SK-N-MC (cell line): ENCODE measurements at regions not wholly inside any gene's neighbourhood (a gene's known extent, or its start where the extent isn't known, plus 50 kb on each side); places are given as distances from the start of the nearest gene placed in this dataset.

Source experiments
- DNase-seq: peaks from one replicate; pipeline ENCODE4 v3.0.0-alpha.2; 2011; ENCODE audit warnings: low read depth, low spot score
- H3K27ac ChIP-seq: fragments of 200-600 bp; sonication (generic); 2 replicates; pipeline ENCODE4 v1.5.1; 2016; ENCODE audit warnings: mixed run types
- H3K36me3 ChIP-seq: fragments of 200-600 bp; sonication (generic); 2 replicates; pipeline ENCODE4 v1.6.1; 2017; ENCODE audit warnings: antibody characterized with exemption, low read length, mixed read lengths; ENCODE audit not compliant: insufficient read depth
- H3K4me3 ChIP-seq: fragments of 200-600 bp; sonication (generic); 2 replicates; pipeline ENCODE4 v1.5.1; 2016
- H3K9ac ChIP-seq: fragments of 200-600 bp; sonication (generic); 2 replicates; pipeline ENCODE4 v1.8.0; 2017; ENCODE audit warnings: mixed run types, mixed read lengths; ENCODE audit not compliant: insufficient read length
- H3K9me3 ChIP-seq: fragments of 200-600 bp; sonication (generic); 2 replicates; pipeline ENCODE4 v1.6.1; 2017; ENCODE audit warnings: low read depth, mild to moderate bottlenecking, antibody characterized with exemption, low read length, moderate library complexity, mixed read lengths
- EZH2 ChIP-seq: fragments of 200-600 bp; sonication (generic); IDR thresholded peaks from one replicate; pipeline ENCODE4 v1.6.1; 2017; ENCODE audit warnings: antibody characterized with exemption
- FOXP2 ChIP-seq: optimal IDR thresholded peaks from 2 replicates; pipeline ENCODE3; 2011; ENCODE audit warnings: mild to moderate bottlenecking, moderate library complexity; ENCODE audit not compliant: insufficient read depth; ENCODE audit errors: extremely low read length, control extremely low read depth
- POLR2AphosphoS5 ChIP-seq: IDR thresholded peaks from 2 replicates; pipeline ENCODE4 v1.6.1; 2012; ENCODE audit warnings: mild to moderate bottlenecking, low read depth, low read length, borderline replicate concordance

GRCh38 chr21:35674895-35675470, 385.3 kb downstream of the SETD4 start:
- no peak for TF ChIP-seq FOXP2
- H3K9ac ChIP-seq = no peak overlapping the region
- no peak for DNase-seq
- H3K4me3 ChIP-seq = no peak overlapping the region
- no peaks in the 10 kb centered on the region for H3K9me3 ChIP-seq
- no peaks in the 10 kb centered on the region for H3K36me3 ChIP-seq
- H3K27ac ChIP-seq = no peak overlapping the region

DNA sequence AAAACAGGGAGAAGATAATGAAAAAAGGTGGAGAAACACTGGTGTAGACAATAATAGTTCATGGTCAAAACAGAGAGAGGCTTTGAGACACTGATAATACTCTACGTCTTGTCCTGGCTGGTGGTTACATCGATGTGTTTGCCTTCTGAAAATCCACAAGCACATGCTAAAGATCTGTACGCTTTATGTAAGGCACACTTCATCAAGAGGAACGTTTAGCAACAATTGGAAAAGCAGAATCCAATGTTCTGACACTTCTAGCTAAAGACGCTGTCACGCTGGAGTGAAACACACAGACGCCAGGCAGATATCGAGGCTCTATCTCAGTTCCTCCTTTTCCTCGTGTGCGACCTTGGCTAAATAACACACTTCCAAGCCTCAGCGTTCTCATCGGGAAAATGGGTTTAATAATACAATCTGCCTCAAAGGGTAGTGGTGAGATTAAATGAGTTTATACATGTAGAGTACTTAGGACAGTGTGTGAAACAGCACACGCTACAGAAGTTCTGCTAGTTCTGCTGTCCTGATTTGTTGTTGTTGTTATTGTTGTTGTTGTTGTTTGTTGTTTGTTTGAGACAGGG, 386.1 kb downstream of the SETD4 start:
- no peak overlapping the region for H3K27ac ChIP-seq
- DNase-seq = no peak
- TF ChIP-seq EZH2 = no peak
- no peak for TF ChIP-seq FOXP2
- TF ChIP-seq POLR2AphosphoS5 = no peak
- H3K9ac ChIP-seq = no peak overlapping the region
- H3K4me3 ChIP-seq = no peak overlapping the region
- H3K9me3 ChIP-seq = no peaks in the 10 kb centered on the region
- no peaks in the 10 kb centered on the region for H3K36me3 ChIP-seq

GRCh38 chr21:35672313-35672712, 388.0 kb downstream of the SETD4 start:
- DNase-seq = no peak
- Histone ChIP-seq H3K36me3 (no peaks in the 10 kb centered on the region), H3K9ac (no peak overlapping the region), H3K27ac (no peak overlapping the region), H3K9me3 (no peaks in the 10 kb centered on the region), H3K4me3 (no peak overlapping the region)
- TF ChIP-seq FOXP2 = no peak
- TF ChIP-seq EZH2 = no peak
- no peak for TF ChIP-seq POLR2AphosphoS5

DNA sequence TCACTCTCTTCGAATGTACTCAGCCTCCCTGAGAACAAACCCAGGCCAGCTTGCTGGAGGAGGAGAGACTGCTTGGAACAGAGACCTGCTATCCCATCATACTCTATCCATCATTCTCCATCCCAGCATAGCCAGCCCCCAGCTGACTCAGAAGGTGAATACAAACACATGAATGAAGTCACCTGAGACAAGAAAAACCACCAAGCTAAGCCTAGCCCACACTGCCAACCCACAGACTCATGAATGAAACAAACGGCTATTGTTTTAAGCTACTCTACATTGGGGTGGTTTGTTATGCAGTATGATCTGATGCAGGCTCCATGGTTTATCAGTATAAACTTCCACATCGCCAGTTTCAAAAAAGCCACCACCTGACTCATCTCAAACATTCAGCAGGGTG, 395.6 kb downstream of the SETD4 start:
- no peak for DNase-seq
- Histone ChIP-seq H3K9ac (no peak overlapping the region), H3K9me3 (no peaks in the 10 kb centered on the region), H3K4me3 (no peak overlapping the region), H3K27ac (no peak overlapping the region), H3K36me3 (no peaks in the 10 kb centered on the region)
- TF ChIP-seq POLR2AphosphoS5 = no peak
- TF ChIP-seq EZH2 = no peak
- no peak for TF ChIP-seq FOXP2

GRCh38 chr21:35663856-35664606, 396.3 kb downstream of the SETD4 start:
- no peaks in the 10 kb centered on the region for H3K9me3 ChIP-seq
- H3K27ac ChIP-seq = no peak overlapping the region
- DNase-seq = no peak
- H3K36me3 ChIP-seq = no peaks in the 10 kb centered on the region
- TF ChIP-seq POLR2AphosphoS5 = no peak
- no peak for TF ChIP-seq EZH2
- no peak for TF ChIP-seq FOXP2
- no peak overlapping the region for H3K9ac ChIP-seq
- no peak overlapping the region for H3K4me3 ChIP-seq

DNA sequence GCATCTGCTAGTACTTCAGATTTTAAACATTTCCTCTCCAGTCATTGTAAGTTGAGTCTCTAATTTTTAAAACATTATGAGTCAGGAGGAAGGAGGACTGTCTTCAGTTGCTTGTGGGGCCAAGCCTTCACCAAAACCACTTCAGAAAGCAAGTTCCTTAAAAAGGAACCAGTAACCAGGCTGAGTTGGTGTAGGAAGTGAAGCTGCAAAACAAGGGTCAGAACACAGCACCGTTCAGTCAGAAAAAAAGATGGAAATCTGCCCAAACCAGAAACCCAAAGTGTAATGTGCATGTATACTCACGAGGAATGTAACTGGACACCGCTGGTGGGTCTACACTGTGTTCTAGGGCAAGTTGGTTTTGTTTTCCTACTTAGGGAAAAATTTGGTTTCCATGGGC, 402.1 kb downstream of the SETD4 start:
- Histone ChIP-seq H3K9ac (no peak overlapping the region), H3K27ac (no peak overlapping the region)
- TF ChIP-seq EZH2 (no peak), FOXP2 (no peak), POLR2AphosphoS5 (no peak)

DNA sequence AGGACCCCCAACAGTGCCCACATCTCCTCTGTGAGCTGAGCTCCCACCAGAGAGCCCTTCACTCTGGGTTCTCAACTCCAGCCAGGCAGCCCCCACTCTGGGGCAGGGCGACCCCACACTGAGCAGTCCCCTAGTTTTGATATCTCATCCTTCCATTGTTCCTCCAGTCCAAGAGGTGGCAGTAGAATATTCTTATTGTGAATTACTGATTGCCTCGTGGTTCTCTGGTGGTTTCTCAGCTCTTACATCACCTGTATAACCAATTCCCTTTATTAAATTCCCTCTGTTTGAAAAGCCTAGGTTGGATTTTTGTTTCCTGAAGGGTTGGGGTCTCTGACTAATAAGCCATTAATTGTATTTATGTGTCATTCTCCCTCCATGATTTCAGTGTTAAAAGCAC, 407.5 kb downstream of the SETD4 start:
- TF ChIP-seq POLR2AphosphoS5 (no peak), FOXP2 (no peak), EZH2 (no peak)

More for the DNA sequence above, 402.1 kb downstream of the SETD4 start:
- H3K4me3 ChIP-seq = no peak overlapping the region
- no peaks in the 10 kb centered on the region for H3K36me3 ChIP-seq
- H3K9me3 ChIP-seq = no peaks in the 10 kb centered on the region
- no peak for DNase-seq

GRCh38 chr21:35652196-35652595, 408.1 kb downstream of the SETD4 start:
- TF ChIP-seq EZH2 = no peak
- TF ChIP-seq POLR2AphosphoS5 = no peak
- no peak for TF ChIP-seq FOXP2
- Histone ChIP-seq H3K9ac (no peak overlapping the region), H3K36me3 (no peaks in the 10 kb centered on the region), H3K27ac (no peak overlapping the region), H3K4me3 (no peak overlapping the region), H3K9me3 (no peaks in the 10 kb centered on the region)
- no peak for DNase-seq

More for the DNA sequence above, 407.5 kb downstream of the SETD4 start:
- no peak overlapping the region for H3K9ac ChIP-seq
- no peak overlapping the region for H3K27ac ChIP-seq
- H3K9me3 ChIP-seq = no peaks in the 10 kb centered on the region
- no peak for DNase-seq
- H3K36me3 ChIP-seq = no peaks in the 10 kb centered on the region
- no peak overlapping the region for H3K4me3 ChIP-seq

- DNase-seq = no peak
- no peaks in the 10 kb centered on the region for H3K36me3 ChIP-seq
- no peak overlapping the region for H3K4me3 ChIP-seq
- no peak overlapping the region for H3K9ac ChIP-seq
- H3K9me3 ChIP-seq = no peaks in the 10 kb centered on the region
- TF ChIP-seq EZH2 = no peak
- TF ChIP-seq FOXP2 = no peak
- no peak for TF ChIP-seq POLR2AphosphoS5
- no peak overlapping the region for H3K27ac ChIP-seq
Measured at GRCh38 chr21:35651196-35651595, 409.1 kb downstream of the SETD4 start.
